Caco-2 (cell line): ENCODE measurements at regions not wholly inside any gene's neighbourhood (a gene's known extent, or its start where the extent isn't known, plus 50 kb on each side); places are given as distances from the start of the nearest gene placed in this dataset.

Experiments used
- BruUV-seq: library from RNA; stranded (reverse); fragments of 400-500 nt; replicated peaks from 2 replicates; lab custom pipeline; 2021; lab: Mats Ljungman, UMichigan
- CTCF ChIA-PET: fragments of 300-600 bp; sonication (Branson Sonifier 250); formaldehyde crosslinking; loops from one replicate; lab custom pipeline; 2022; ENCODE audit warnings: antibody characterized with exemption; lab: Charles Lee
- POLR2A ChIA-PET: fragments of 300-600 bp; sonication (Branson Sonifier 250); formaldehyde crosslinking; loops from one replicate; lab custom pipeline; 2022; ENCODE audit warnings: antibody characterized with exemption; lab: Charles Lee
- DNase-seq, 2 experiments: peaks; one replicate each; pipeline versions ENCODE4 v3.0.0 to v3.0.0-alpha.2; 2020 to 2022
- H3K27me3 ChIP-seq: replicated peaks from 2 replicates; pipeline ENCODE4 v1.6.0; 2011; ENCODE audit warnings: low read length; ENCODE audit not compliant: control insufficient read depth, insufficient read depth
- H3K36me3 ChIP-seq: 2 replicates; pipeline ENCODE4 v1.5.1; 2011; ENCODE audit warnings: low read length; ENCODE audit not compliant: control insufficient read depth, insufficient read depth
- H3K4me1 ChIP-seq: fragments of 250-450 bp; sonication (Bioruptor Pico); 2 replicates; pipeline ENCODE4 v1.5.1; 2020; ENCODE audit warnings: mild to moderate bottlenecking
- H3K4me3 ChIP-seq: 2 replicates; pipeline ENCODE4 v1.5.1; 2011; ENCODE audit warnings: low read depth, mild to moderate bottlenecking, control low read depth, low read length
- H3K9me3 ChIP-seq: fragments of 250-450 bp; sonication (Bioruptor Pico); 2 replicates; pipeline ENCODE4 v1.5.1; 2020; ENCODE audit warnings: mild to moderate bottlenecking, moderate library complexity
- H3K27ac Mint-ChIP-seq: one replicate; pipeline ENCODE4 v1.8.0; 2022; ENCODE audit warnings: mixed read lengths; ENCODE audit not compliant: unreplicated experiment
- H3K27me3 Mint-ChIP-seq: one replicate; pipeline ENCODE4 v1.8.0; 2022; ENCODE audit warnings: mixed read lengths; ENCODE audit not compliant: insufficient read depth, unreplicated experiment
- H3K36me3 Mint-ChIP-seq: one replicate; pipeline ENCODE4 v1.8.0; 2022; ENCODE audit warnings: mild to moderate bottlenecking, mixed read lengths; ENCODE audit not compliant: insufficient read depth, unreplicated experiment
- H3K4me1 Mint-ChIP-seq: one replicate; pipeline ENCODE4 v1.8.0; 2022; ENCODE audit warnings: low read depth, mixed read lengths; ENCODE audit not compliant: unreplicated experiment
- H3K4me3 Mint-ChIP-seq: one replicate; pipeline ENCODE4 v1.8.0; 2022; ENCODE audit warnings: mild to moderate bottlenecking, moderate library complexity, mixed read lengths; ENCODE audit not compliant: unreplicated experiment
- H3K9me3 Mint-ChIP-seq: one replicate; pipeline ENCODE4 v1.8.0; 2022; ENCODE audit warnings: mixed read lengths; ENCODE audit not compliant: unreplicated experiment
- intact Hi-C: fragments of 100-400 bp; cut with micrococcal nuclease; formaldehyde crosslinking; loops from one replicate; pipeline ENCODE4 v1.10.0; 2022; ENCODE audit not compliant: unreplicated experiment
- TF ChIP-seq, protein P1 (sequence below), 2 experiments: fragments of 200-600 bp in 1 of 2; IDR thresholded peaks; 1 replicate in 1 of 2; 2 replicates in 1 of 2; pipeline versions ENCODE4 v1.5.1 to v1.8.0; 2011 to 2022; ENCODE audit warnings: antibody characterized with exemption in 1 of 2, control low read depth in 1 of 2, inconsistent platforms in 1 of 2, low read depth in 1 of 2, low read length in 1 of 2, mild to moderate bottlenecking in 1 of 2, moderate library complexity in 1 of 2; ENCODE audit not compliant: insufficient read depth in 1 of 2, severe bottlenecking in 1 of 2, unreplicated experiment in 1 of 2

DNA sequence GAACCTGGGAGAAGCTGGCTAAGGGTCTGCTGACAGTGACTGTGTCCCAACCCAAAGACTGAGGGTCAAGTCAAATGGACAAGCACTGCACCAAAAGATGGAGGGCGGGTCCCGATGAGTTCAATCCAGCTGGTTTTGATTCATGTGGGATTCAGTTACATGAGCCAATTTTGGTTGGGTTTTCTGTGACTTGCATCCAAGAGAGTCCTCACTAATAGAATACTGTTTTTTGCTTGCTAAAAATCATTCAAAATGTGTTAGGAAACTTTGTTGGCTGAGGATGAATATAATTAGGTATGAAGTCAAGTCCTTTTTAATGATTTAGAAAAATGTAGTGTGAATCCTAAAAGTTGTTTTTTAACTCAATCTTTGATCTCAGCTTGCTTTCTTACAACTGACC, 323.8 kb upstream of the NOX3 start:
- Mint-ChIP-seq H3K4me1 (no peaks in the 10 kb centered on the region), H3K27ac (no peak overlapping the region), H3K36me3 (no peaks in the 10 kb centered on the region), H3K27me3 (no peaks in the 10 kb centered on the region), H3K9me3 (no peaks in the 10 kb centered on the region), H3K4me3 (no peak overlapping the region)
- Histone ChIP-seq H3K36me3 (no peaks in the 10 kb centered on the region), H3K4me1 (no peaks in the 10 kb centered on the region), H3K9me3 (no peaks in the 10 kb centered on the region), H3K4me3 (no peak overlapping the region), H3K27me3 (no peaks in the 10 kb centered on the region)
- no TSS peak for BruUV-seq
- intact Hi-C loops, result no loop called here
- POLR2A ChIA-PET, result no interaction called here
- CTCF ChIA-PET, result no interaction called here
- no peak for DNase-seq
- TF ChIP-seq, protein P1, sequence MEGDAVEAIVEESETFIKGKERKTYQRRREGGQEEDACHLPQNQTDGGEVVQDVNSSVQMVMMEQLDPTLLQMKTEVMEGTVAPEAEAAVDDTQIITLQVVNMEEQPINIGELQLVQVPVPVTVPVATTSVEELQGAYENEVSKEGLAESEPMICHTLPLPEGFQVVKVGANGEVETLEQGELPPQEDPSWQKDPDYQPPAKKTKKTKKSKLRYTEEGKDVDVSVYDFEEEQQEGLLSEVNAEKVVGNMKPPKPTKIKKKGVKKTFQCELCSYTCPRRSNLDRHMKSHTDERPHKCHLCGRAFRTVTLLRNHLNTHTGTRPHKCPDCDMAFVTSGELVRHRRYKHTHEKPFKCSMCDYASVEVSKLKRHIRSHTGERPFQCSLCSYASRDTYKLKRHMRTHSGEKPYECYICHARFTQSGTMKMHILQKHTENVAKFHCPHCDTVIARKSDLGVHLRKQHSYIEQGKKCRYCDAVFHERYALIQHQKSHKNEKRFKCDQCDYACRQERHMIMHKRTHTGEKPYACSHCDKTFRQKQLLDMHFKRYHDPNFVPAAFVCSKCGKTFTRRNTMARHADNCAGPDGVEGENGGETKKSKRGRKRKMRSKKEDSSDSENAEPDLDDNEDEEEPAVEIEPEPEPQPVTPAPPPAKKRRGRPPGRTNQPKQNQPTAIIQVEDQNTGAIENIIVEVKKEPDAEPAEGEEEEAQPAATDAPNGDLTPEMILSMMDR (IDR thresholded peaks at IDR 0.05; ENCODE audit: insufficient read depth in 1 of 2, low read depth in 1 of 2, low read length in 1 of 2, severe bottlenecking in 1 of 2, unreplicated experiment in 1 of 2), result no peak

DNA sequence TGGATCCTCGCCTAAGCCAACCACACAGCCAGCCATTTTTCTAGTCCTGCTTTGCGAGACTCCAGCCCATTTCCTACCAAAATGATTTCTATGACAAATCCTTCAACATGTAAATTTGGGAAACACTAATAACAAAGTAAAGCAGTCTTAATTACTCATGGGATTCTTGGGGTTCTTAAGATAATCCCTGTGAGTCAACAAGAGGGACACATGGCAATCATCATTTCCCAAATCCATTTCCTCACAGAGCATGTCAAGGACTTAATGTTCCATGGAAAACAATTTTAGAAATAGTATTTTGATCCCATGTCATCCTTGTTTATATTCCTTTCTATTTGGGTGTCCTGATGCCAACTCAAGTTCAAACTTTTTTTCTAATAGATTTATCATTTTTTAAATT, 322.7 kb upstream of the NOX3 start:
- POLR2A ChIA-PET, result no interaction called here
- Histone ChIP-seq H3K36me3 (no peaks in the 10 kb centered on the region), H3K9me3 (no peaks in the 10 kb centered on the region), H3K4me1 (no peaks in the 10 kb centered on the region), H3K27me3 (no peaks in the 10 kb centered on the region), H3K4me3 (no peak overlapping the region)
- no peak for DNase-seq
- Mint-ChIP-seq H3K9me3 (no peaks in the 10 kb centered on the region), H3K27ac (no peak overlapping the region), H3K27me3 (no peaks in the 10 kb centered on the region), H3K36me3 (no peaks in the 10 kb centered on the region), H3K4me1 (no peaks in the 10 kb centered on the region), H3K4me3 (no peak overlapping the region)
- CTCF ChIA-PET, result no interaction called here
- TF ChIP-seq, protein P1 (IDR thresholded peaks at IDR 0.05; ENCODE audit: insufficient read depth in 1 of 2, low read depth in 1 of 2, low read length in 1 of 2, severe bottlenecking in 1 of 2, unreplicated experiment in 1 of 2), result no peak
- intact Hi-C loops, result no loop called here
- BruUV-seq, result no TSS peak

DNA sequence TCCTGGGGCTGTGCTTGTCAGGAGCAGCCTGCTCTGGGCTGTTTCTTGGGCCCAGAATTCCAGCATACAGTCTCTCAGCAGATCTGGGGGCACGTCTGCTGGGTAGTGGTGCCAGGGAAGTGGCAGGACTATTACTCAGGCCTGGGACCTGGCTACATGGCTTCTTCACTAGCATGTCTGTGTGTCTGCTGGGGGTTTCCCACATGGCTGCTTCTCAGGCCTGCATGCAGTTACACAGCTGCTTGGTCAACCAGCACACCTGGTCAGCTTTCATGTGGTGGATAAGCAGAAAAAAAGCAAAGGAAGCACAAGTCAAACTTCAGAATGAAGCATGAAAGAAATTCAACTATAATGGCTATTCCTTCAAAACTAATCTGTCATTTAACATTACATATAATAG, 316.2 kb upstream of the NOX3 start:
- Histone ChIP-seq H3K4me1 (no peaks in the 10 kb centered on the region), H3K4me3 (no peak overlapping the region), H3K27me3 (no peaks in the 10 kb centered on the region), H3K36me3 (no peaks in the 10 kb centered on the region), H3K9me3 (no peaks in the 10 kb centered on the region; the same call in 1 of the 2 replicates)
- Mint-ChIP-seq H3K4me1 (no peaks in the 10 kb centered on the region), H3K27ac (no peak overlapping the region), H3K27me3 (no peaks in the 10 kb centered on the region), H3K36me3 (no peaks in the 10 kb centered on the region), H3K9me3 (no peaks in the 10 kb centered on the region), H3K4me3 (no peak overlapping the region)
- no TSS peak for BruUV-seq
- intact Hi-C loops, result no loop called here
- TF ChIP-seq, protein P1 (IDR thresholded peaks at IDR 0.05; ENCODE audit: insufficient read depth in 1 of 2, low read depth in 1 of 2, low read length in 1 of 2, severe bottlenecking in 1 of 2, unreplicated experiment in 1 of 2), result no peak
- DNase-seq, result no peak
- CTCF ChIA-PET, result no interaction called here
- POLR2A ChIA-PET, result no interaction called here
